Smooth muscle cell (in vitro differentiated cells): ENCODE measurements at regions not wholly inside any gene's neighbourhood (a gene's known extent, or its start where the extent isn't known, plus 50 kb on each side); places are given as distances from the start of the nearest gene placed in this dataset.

Experiments used
- DNase-seq: peaks from one replicate; lab custom pipeline; 2025; ENCODE audit not compliant: unreplicated experiment; lab: John Stamatoyannopoulos, UW
- H2AFZ ChIP-seq: fragments of 200-600 bp; sonication (generic); 2 replicates; pipeline ENCODE4 v1.6.0; 2016; ENCODE audit warnings: antibody characterized with exemption, low read depth, mild to moderate bottlenecking
- H3F3A ChIP-seq: fragments of 200-600 bp; sonication (generic); 2 replicates; pipeline ENCODE4 v1.6.0; 2017; ENCODE audit warnings: antibody characterized with exemption, low read depth
- H3K27ac ChIP-seq: fragments of 200-600 bp; sonication (generic); 2 replicates; pipeline ENCODE4 v1.5.1; 2016; ENCODE audit warnings: low read depth, mild to moderate bottlenecking
- H3K27me3 ChIP-seq: fragments of 200-600 bp; sonication (generic); 2 replicates; pipeline ENCODE4 v1.6.1; 2016; ENCODE audit warnings: low read depth, mild to moderate bottlenecking
- H3K36me3 ChIP-seq: fragments of 200-600 bp; sonication (generic); 2 replicates; pipeline ENCODE4 v1.5.1; 2016; ENCODE audit warnings: low read depth
- H3K4me1 ChIP-seq: fragments of 200-600 bp; sonication (generic); 2 replicates; pipeline ENCODE4 v1.5.1; 2016; ENCODE audit warnings: low read depth
- H3K4me2 ChIP-seq: fragments of 200-600 bp; sonication (generic); 2 replicates; pipeline ENCODE4 v1.6.0; 2016; ENCODE audit warnings: mild to moderate bottlenecking
- H3K4me3 ChIP-seq: fragments of 200-600 bp; sonication (generic); 2 replicates; pipeline ENCODE4 v1.5.1; 2016; ENCODE audit warnings: mild to moderate bottlenecking
- H3K79me2 ChIP-seq: fragments of 200-600 bp; sonication (generic); 2 replicates; pipeline ENCODE4 v1.6.0; 2016; ENCODE audit warnings: low read depth, mild to moderate bottlenecking
- H3K9ac ChIP-seq: fragments of 200-600 bp; sonication (generic); 2 replicates; pipeline ENCODE4 v1.6.0; 2016; ENCODE audit warnings: low read depth
- H3K9me3 ChIP-seq: fragments of 200-600 bp; sonication (generic); replicated peaks from 2 replicates; pipeline ENCODE4 v1.5.1; 2016; ENCODE audit warnings: low read depth
- H4K20me1 ChIP-seq: fragments of 200-600 bp; sonication (generic); 2 replicates; pipeline ENCODE4 v1.6.0; 2016; ENCODE audit warnings: low read depth
- CTCF ChIP-seq: fragments of 200-600 bp; sonication (generic); IDR thresholded peaks from 2 replicates; pipeline ENCODE4 v1.5.1; 2017; ENCODE audit warnings: borderline replicate concordance, mild to moderate bottlenecking, antibody characterized with exemption; ENCODE audit not compliant: insufficient read depth, poor library complexity, severe bottlenecking
- WGBS: methylation state at CpG from one replicate; pipeline ENCODE4 v1.1.7; 2016; ENCODE audit warnings: low lambda C conversion rate; 5-methylcytosine and 5-hydroxymethylcytosine counted together

- Histone ChIP-seq H3K4me2 (no peak overlapping the region), H3F3A (no peaks in the 10 kb centered on the region), H3K9ac (no peak overlapping the region), H3K4me1 (no peaks in the 10 kb centered on the region), H3K4me3 (no peak overlapping the region), H3K36me3 (no peaks in the 10 kb centered on the region), H2AFZ (no peak overlapping the region), H4K20me1 (no peaks in the 10 kb centered on the region), H3K9me3 (peaks cover 11% of the 10 kb centered on the region), H3K79me2 (no peaks in the 10 kb centered on the region), H3K27ac (no peak overlapping the region), H3K27me3 (no peaks in the 10 kb centered on the region)
- TF ChIP-seq CTCF, result no peak
- WGBS, result 71% methylated on average over 7 of the region's 7 CpGs
- no peak for DNase-seq
Observed at GRCh38 chr9:1434052-1434767, 384.1 kb downstream of the DMRT2 start.

GRCh38 chr9:1434811-1435210, 384.7 kb downstream of the DMRT2 start:
- Histone ChIP-seq H3F3A (no peaks in the 10 kb centered on the region), H3K79me2 (no peaks in the 10 kb centered on the region), H3K9ac (no peak overlapping the region), H4K20me1 (no peaks in the 10 kb centered on the region), H3K27ac (no peak overlapping the region), H3K4me3 (no peak overlapping the region), H3K27me3 (no peaks in the 10 kb centered on the region), H3K4me2 (no peak overlapping the region), H3K36me3 (no peaks in the 10 kb centered on the region), H3K4me1 (no peaks in the 10 kb centered on the region), H3K9me3 (peaks cover 9% of the 10 kb centered on the region), H2AFZ (no peak overlapping the region)
- no peak for DNase-seq
- WGBS, result 57% methylated on average over 2 of the region's 2 CpGs
- no peak for TF ChIP-seq CTCF

GRCh38 chr9:1440256-1440655, 390.1 kb downstream of the DMRT2 start:
- Histone ChIP-seq H3K27ac (no peak overlapping the region), H3K27me3 (no peaks in the 10 kb centered on the region), H3K9me3 (peaks cover 7% of the 10 kb centered on the region), H4K20me1 (no peaks in the 10 kb centered on the region), H3K36me3 (no peaks in the 10 kb centered on the region), H3K79me2 (no peaks in the 10 kb centered on the region), H3K9ac (no peak overlapping the region), H2AFZ (no peak overlapping the region), H3K4me2 (no peak overlapping the region), H3K4me1 (no peaks in the 10 kb centered on the region), H3F3A (no peaks in the 10 kb centered on the region), H3K4me3 (no peak overlapping the region)
- DNase-seq, result no peak
- no peak for TF ChIP-seq CTCF
- WGBS, result 53% methylated on average over 3 of the region's 3 CpGs

GRCh38 chr9:1442105-1442504, 391.9 kb downstream of the DMRT2 start:
- H3K4me2 ChIP-seq, result no peak overlapping the region
- no peaks in the 10 kb centered on the region for H3F3A ChIP-seq
- H3K79me2 ChIP-seq, result no peaks in the 10 kb centered on the region
- H3K4me1 ChIP-seq, result no peaks in the 10 kb centered on the region
- no peak overlapping the region for H3K27ac ChIP-seq
- H2AFZ ChIP-seq, result no peak overlapping the region
- TF ChIP-seq CTCF, result no peak
- 71% methylated on average over 1 of the region's 1 CpG for WGBS
- no peaks in the 10 kb centered on the region for H4K20me1 ChIP-seq
- H3K4me3 ChIP-seq, result no peak overlapping the region
- no peak for DNase-seq
- H3K27me3 ChIP-seq, result no peaks in the 10 kb centered on the region
- H3K9ac ChIP-seq, result no peak overlapping the region
- peaks cover 4% of the 10 kb centered on the region for H3K9me3 ChIP-seq
- H3K36me3 ChIP-seq, result no peaks in the 10 kb centered on the region
